HepG2 (cell line): ENCODE measurements at regions not wholly inside any gene's neighbourhood (a gene's known extent, or its start where the extent isn't known, plus 50 kb on each side); places are given as distances from the start of the nearest gene placed in this dataset.
A peak's percentile ranks its signal among the peaks of the same experiment; 100 is the strongest.

Experiments
- AKNA ChIP-seq: sonication (generic); formaldehyde crosslinking; IDR thresholded peaks from 2 replicates; pipeline ENCODE4 v1.4.0; 2020; ENCODE audit warnings: missing genetic modification reagents, borderline replicate concordance
- CREB1 ChIP-seq, 2 experiments: fragments of 450-650 bp in 1 of 2; IDR thresholded peaks; 2 replicates each; pipeline ENCODE4 v1.6.1; 2016 to 2017; ENCODE audit warnings: control low read depth in 1 of 2, mild to moderate bottlenecking in 1 of 2, missing compliant biosample characterization in 1 of 2, missing genetic modification characterization in 1 of 2
- DR1 ChIP-seq: sonication (generic); formaldehyde crosslinking; IDR thresholded peaks from 2 replicates; pipeline ENCODE4 v1.8.0; 2021; ENCODE audit warnings: mild to moderate bottlenecking, missing genetic modification reagents, inconsistent platforms
- GMEB1 ChIP-seq: sonication (generic); formaldehyde crosslinking; IDR thresholded peaks from 2 replicates; pipeline ENCODE4 v1.5.1; 2020; ENCODE audit warnings: missing genetic modification reagents, mild to moderate bottlenecking, borderline replicate concordance
- HOMEZ ChIP-seq: IDR thresholded peaks from 2 replicates; pipeline ENCODE4 v1.6.1; 2016; ENCODE audit warnings: low read depth
- MBNL3 ChIP-seq: fragments of 250-450 bp; sonication (Bioruptor Pico); conservative IDR thresholded peaks from 2 replicates; pipeline ENCODE4 v1.8.0; 2022; ENCODE audit warnings: mild to moderate bottlenecking, inconsistent platforms
- MYC ChIP-seq: sonication (generic); formaldehyde crosslinking; IDR thresholded peaks from 2 replicates; pipeline ENCODE4 v1.9.0; 2021; ENCODE audit warnings: missing genetic modification reagents, borderline replicate concordance
- PRPF4 ChIP-seq: fragments of 200-400 bp; formaldehyde crosslinking; IDR thresholded peaks from 2 replicates; pipeline ENCODE4 v1.6.1; 2016; ENCODE audit warnings: low read length, low read depth; ENCODE audit not compliant: poor library complexity, severe bottlenecking
- RXRA ChIP-seq: sonication (generic); formaldehyde crosslinking; IDR thresholded peaks from 2 replicates; pipeline ENCODE4 v1.5.1; 2020; ENCODE audit warnings: missing genetic modification reagents
- SATB2 ChIP-seq: sonication (generic); formaldehyde crosslinking; IDR thresholded peaks from 2 replicates; pipeline ENCODE4 v1.5.0; 2020; ENCODE audit warnings: missing genetic modification reagents
- U2AF2 ChIP-seq: fragments of 200-400 bp; formaldehyde crosslinking; IDR thresholded peaks from 2 replicates; pipeline ENCODE4 v1.6.1; 2017; ENCODE audit warnings: low read depth, mild to moderate bottlenecking, low read length
- ZBTB8A ChIP-seq: sonication (generic); formaldehyde crosslinking; IDR thresholded peaks from 2 replicates; pipeline ENCODE4 v1.4.0; 2020; ENCODE audit warnings: mild to moderate bottlenecking, low read depth, missing genetic modification reagents, borderline replicate concordance
- ZNF136 ChIP-seq: sonication (generic); formaldehyde crosslinking; IDR thresholded peaks from 2 replicates; pipeline ENCODE4 v1.8.1; 2022; ENCODE audit warnings: low read depth, mild to moderate bottlenecking, moderate library complexity, missing genetic modification reagents
- ZNF17 ChIP-seq: sonication (generic); formaldehyde crosslinking; IDR thresholded peaks from 2 replicates; pipeline ENCODE4 v1.5.0; 2020; ENCODE audit warnings: mild to moderate bottlenecking, missing genetic modification reagents
- ZNF275 ChIP-seq: sonication (generic); formaldehyde crosslinking; IDR thresholded peaks from 2 replicates; pipeline ENCODE4 v1.8.0; 2022; ENCODE audit warnings: missing genetic modification reagents, mild to moderate bottlenecking, inconsistent platforms, borderline replicate concordance
- ZNF879 ChIP-seq: sonication (generic); formaldehyde crosslinking; IDR thresholded peaks from 2 replicates; pipeline ENCODE4 v1.8.1; 2023; ENCODE audit warnings: missing genetic modification reagents

- TF ChIP-seq AKNA (CRISPR knock-in tag): no peak
- TF ChIP-seq CREB1 (IDR thresholded peaks at IDR 0.05): peak; percentile 83
- no peak for TF ChIP-seq CREB1 (CRISPR knock-in tag; IDR thresholded peaks at IDR 0.05)
- TF ChIP-seq ZBTB8A (CRISPR knock-in tag): no peak
- TF ChIP-seq U2AF2: no peak
- no peak for TF ChIP-seq ZNF879 (CRISPR knock-in tag)
- TF ChIP-seq DR1: no peak
- peak; percentile 48; the same call in 1 of the 2 replicates for TF ChIP-seq GMEB1 (CRISPR knock-in tag)
- no peak for TF ChIP-seq SATB2 (CRISPR knock-in tag)
- TF ChIP-seq ZNF17 (CRISPR knock-in tag): no peak
- TF ChIP-seq ZNF275: no peak; the same call in 1 of the 2 replicates
- TF ChIP-seq MYC: peak; percentile 88; the same call in 1 of the 2 replicates
- TF ChIP-seq RXRA (CRISPR knock-in tag): peak; percentile 74
- TF ChIP-seq PRPF4: no peak
- TF ChIP-seq HOMEZ (CRISPR knock-in tag): no peak
- TF ChIP-seq ZNF136 (CRISPR knock-in tag): peak; percentile 82; the same call in 1 of the 2 replicates
- TF ChIP-seq MBNL3 (CRISPR knock-in tag): no peak
Measured at GRCh38 chr6:37102299-37103168, 67.4 kb upstream of the PIM1 start (continued).
